ENCODE measurements at regions not wholly inside any gene's neighbourhood (a gene's known extent, or its start where the extent isn't known, plus 50 kb on each side); places are given as distances from the start of the nearest gene placed in this dataset.

- no peak for TF ChIP-seq CTCF (IDR thresholded peaks at IDR 0.05)
- no peak for TF ChIP-seq POLR2A (IDR thresholded peaks at IDR 0.05)
These were observed 104.9 kb upstream of the SLCO6A1 start for GRCh38 chr5:102603670-102604069.
